HG02571 (cell line): ENCODE measurements at regions not wholly inside any gene's neighbourhood (a gene's known extent, or its start where the extent isn't known, plus 50 kb on each side); places are given as distances from the start of the nearest gene placed in this dataset.

Experiments used
- ATAC-seq: cut with Tn5 transposase; IDR thresholded peaks from one replicate; pipeline ENCODE4 v1.9.1; 2021; ENCODE audit warnings: mild to moderate bottlenecking, moderate library complexity; ENCODE audit not compliant: unreplicated experiment

GRCh38 chr12:25903603-25904245 lies 54.8 kb upstream of the RASSF8 start:
- no peak for ATAC-seq

GRCh38 chr12:25904442-25904841 lies 54.0 kb upstream of the RASSF8 start:
- no peak for ATAC-seq

DNA sequence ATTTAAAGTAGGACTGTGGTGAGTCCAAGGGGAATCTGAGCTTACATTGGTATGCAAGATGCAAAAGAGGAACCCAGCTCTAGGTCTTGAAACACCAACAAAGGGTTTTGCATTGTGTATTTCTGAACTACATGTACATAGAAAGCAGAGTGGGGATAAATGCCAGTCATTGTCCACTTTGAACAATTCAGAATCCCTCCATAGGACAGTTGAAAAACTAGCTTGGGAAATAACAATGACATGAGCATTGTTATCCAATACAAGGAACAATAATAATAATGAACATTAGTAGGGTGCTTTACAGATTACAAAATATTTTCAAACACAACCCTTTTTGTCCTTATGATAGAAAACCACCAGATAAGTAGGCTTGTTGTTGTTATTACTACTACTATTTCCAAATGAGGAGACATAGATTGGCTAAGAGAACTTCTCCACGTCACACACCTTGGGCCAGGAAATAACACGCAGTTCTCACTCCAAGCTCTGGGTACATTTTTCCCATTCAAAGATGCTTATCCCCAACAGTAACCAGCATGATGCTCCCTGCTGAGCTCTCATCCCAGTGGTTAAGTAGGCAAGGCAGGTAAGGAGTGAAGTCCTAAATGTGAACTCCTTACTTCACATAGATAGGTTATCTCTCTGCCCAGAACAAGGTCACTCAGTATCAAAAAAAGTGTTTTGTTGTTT lies 51.7 kb upstream of the RASSF8 start:
- no peak for ATAC-seq
